SK-N-MC (cell line): ENCODE measurements at regions not wholly inside any gene's neighbourhood (a gene's known extent, or its start where the extent isn't known, plus 50 kb on each side); places are given as distances from the start of the nearest gene placed in this dataset.
"Not testable (repeated sequence)": the region's sequence is repeated elsewhere in the genome, so short reads cannot be mapped to it uniquely, and the experiment has no call there.

ENCODE experiments used
- DNase-seq: peaks from one replicate; pipeline ENCODE4 v3.0.0-alpha.2; 2011; ENCODE audit warnings: low read depth, low spot score
- H3K27ac ChIP-seq: fragments of 200-600 bp; sonication (generic); 2 replicates; pipeline ENCODE4 v1.5.1; 2016; ENCODE audit warnings: mixed run types
- H3K36me3 ChIP-seq: fragments of 200-600 bp; sonication (generic); 2 replicates; pipeline ENCODE4 v1.6.1; 2017; ENCODE audit warnings: antibody characterized with exemption, low read length, mixed read lengths; ENCODE audit not compliant: insufficient read depth
- H3K4me3 ChIP-seq: fragments of 200-600 bp; sonication (generic); 2 replicates; pipeline ENCODE4 v1.5.1; 2016
- H3K9ac ChIP-seq: fragments of 200-600 bp; sonication (generic); 2 replicates; pipeline ENCODE4 v1.8.0; 2017; ENCODE audit warnings: mixed run types, mixed read lengths; ENCODE audit not compliant: insufficient read length
- H3K9me3 ChIP-seq: fragments of 200-600 bp; sonication (generic); 2 replicates; pipeline ENCODE4 v1.6.1; 2017; ENCODE audit warnings: low read depth, mild to moderate bottlenecking, antibody characterized with exemption, low read length, moderate library complexity, mixed read lengths

GRCh38 chr5:71404936-71405335 is 50.5 kb upstream of the BDP1 start:
- not testable (repeated sequence) for H3K27ac ChIP-seq, H3K4me3 ChIP-seq, H3K36me3 ChIP-seq, H3K9ac ChIP-seq, H3K9me3 ChIP-seq, DNase-seq
